Activated CD4-positive, CD25-positive, alpha-beta regulatory T cell (primary cell): ENCODE measurements at regions not wholly inside any gene's neighbourhood (a gene's known extent, or its start where the extent isn't known, plus 50 kb on each side); places are given as distances from the start of the nearest gene placed in this dataset.

ENCODE experiments used
- DNase-seq, 4 experiments: peaks; one replicate each; lab custom pipeline; 2025; lab: John Stamatoyannopoulos, UW

DNA sequence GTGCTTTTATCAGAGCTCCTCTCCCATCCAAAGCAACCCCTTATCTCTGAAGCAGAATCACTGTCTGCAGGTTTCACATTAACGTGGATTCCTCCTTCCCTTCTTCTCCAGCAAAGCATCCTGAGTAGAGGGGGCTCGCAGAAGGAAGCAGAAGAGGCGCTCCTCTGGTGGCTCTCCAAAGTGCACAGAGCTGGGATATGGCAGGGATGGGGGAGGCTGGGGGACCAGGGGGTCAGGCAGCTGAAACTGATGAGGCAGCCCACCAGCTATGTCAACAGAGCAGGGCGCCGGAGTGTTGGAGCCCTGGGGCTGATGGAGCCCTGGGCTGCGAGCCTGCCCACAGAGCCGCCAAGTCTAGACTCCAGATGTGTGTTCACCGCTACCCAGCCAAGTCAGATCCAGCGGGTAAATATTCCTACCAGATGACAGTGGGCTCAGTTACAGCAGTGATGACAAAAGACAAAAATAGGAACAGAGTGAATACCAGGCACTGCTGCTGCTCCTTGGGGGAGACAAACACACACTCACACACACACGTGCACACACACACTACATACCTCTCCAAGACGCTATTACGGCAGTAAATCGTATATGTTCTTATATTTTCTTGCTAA is 678.3 kb upstream of the ID2 start:
- no peak for DNase-seq

DNA sequence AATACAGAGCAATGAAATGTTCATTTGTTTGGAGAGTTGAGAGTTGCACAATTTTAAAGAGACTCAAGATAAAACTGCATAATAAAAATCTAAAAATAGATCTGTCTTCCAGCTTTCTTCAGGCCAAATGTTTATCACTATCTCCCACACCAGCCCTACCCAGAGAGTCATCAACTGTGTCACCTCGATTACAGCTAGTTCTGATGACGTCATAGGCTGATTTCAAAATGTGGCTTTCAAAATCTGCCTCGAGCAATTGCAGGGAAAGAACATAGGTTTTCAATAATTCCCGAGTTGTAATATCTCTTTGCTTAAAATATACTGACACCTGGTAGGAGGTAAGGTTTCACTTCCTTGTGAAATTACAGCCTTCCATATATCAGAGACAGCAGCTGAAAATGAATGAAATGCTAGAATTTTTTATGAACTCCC is 677.6 kb upstream of the ID2 start:
- DNase-seq: no peak

DNA sequence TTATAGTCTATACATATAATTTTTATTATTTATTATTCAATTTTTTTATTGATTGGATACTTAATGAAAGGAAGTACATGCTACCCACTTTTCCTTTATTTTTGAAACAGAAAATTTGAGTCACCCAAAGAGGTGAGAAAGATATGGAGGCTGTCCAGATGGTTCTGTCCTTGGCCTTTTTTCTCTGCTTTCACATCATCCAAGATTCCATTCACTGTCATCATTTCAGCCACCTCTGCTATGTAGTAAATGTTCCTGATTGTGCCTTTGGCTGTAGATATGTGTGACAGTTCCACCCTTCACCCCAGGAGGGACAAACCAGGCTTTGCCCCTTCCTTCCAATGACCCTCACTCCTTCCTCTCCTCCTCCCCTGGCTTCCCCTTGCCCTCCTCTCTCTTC is 675.7 kb upstream of the ID2 start:
- DNase-seq: no peak

DNA sequence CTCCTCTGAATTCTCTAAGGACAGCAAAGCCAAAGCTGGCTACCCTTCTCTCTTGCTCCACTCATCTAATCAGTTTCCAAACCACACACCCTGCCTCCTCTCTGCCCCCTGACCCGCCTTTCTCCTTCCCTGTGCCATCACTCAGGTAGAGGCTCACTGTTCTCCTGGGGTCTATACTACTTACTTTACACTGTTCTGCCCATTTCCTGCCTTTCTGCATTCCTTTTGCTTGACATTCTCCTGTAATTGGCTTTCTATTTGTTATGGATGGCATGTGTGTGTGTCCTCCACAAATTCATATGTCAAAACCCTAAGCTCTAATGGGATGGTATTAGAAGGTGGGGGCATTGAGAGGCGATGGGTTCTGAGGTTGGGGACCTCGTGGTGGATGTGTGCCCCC is 675.2 kb upstream of the ID2 start:
- DNase-seq: no peak

GRCh38 chr2:8009010-8009597 is 672.8 kb upstream of the ID2 start:
- DNase-seq: no peak

DNA sequence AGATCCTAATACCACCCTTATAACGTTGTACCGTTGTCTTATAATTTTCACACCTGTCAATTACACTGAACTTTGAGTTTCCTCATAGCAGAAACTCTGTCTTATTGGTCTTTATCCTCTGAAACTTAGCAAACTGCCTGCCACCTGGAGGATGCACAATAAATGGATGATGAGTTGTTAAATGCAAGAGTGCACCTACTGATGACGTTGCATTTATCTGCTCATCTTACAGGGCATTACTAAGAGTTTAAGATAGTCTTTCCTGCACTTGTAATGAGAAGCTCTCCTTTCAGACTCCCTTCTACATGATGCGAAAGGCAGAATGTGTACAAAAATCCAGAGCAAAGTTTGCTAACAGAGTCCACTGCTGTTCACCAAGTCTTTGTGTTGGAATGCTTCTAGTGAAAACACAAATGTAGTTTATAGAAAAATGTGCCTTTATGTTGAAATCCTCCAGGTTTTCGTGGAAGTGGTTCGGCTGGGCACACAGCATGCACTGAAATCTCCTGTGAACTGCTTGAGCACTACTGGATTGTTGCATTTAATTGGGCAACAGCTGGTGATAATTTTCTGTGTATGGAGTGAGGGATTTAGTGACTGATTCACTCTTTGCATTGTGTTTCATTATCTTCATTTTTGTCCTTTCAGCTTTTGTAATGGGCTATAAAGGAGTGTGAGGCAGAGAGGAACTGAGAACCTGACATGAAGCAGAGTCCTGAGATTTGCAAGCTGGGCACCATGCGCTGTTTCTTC is 665.8 kb upstream of the ID2 start:
- no peak for DNase-seq

GRCh38 chr2:8016688-8017087 is 665.2 kb upstream of the ID2 start:
- no peak for DNase-seq

GRCh38 chr2:8018956-8019355 is 662.9 kb upstream of the ID2 start:
- no peak for DNase-seq

GRCh38 chr2:8019934-8020333 is 661.9 kb upstream of the ID2 start:
- DNase-seq: no peak

GRCh38 chr2:8021921-8022320 is 659.9 kb upstream of the ID2 start:
- DNase-seq: no peak

DNA sequence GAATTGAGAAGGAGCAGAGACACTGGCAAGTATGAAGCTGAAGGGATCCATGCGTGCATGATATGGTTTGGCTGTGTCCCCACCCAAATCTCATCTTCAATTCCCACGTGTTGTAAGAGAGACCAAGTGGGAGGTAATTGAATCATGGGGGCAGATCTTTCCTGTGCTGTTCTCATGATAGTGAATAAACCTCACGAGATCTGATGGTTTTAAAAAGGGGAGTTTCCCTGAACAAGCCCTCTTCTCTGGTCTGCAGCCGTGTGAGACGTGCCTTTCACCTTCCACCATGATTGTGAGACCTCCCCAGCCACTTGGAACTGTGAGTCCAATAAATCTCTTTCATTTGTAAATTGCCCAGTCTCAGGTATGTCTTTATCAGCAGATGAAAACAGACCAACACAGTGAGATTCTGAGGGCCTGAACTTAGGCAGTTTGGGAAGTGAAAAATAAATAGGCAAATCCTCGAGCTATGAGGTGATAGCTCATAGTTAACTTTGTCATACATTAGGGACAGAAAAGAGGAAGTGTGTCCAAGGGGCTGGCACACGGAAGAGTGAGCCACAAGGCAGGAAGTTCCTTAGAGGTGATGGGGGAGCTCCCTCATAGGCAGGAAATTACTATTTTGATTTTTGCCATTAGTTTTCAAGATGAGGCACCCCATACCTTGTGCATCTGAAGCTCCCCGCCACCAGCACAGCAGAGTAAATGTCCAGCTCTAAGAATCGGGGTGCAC is 658.8 kb upstream of the ID2 start:
- no peak for DNase-seq

DNA sequence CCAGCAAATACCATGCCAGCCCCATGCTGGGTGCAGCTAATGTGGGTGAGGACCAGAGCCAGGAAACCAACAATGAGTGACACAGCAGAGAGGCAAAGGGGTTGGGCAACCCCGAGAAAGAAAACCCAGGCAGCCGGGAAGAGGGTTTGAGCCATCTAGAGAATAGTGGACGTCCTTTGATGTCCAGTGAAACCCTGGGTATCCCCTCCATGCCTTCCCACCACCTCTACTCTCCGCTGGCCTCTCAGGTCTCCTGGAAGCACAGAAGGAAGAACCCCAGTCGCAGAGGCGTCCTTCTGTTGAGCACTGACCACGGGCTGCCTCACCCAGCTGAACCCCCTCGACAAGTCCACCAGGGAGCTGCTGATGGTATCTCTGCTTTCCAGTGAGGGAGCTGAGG is 657.4 kb upstream of the ID2 start:
- no peak for DNase-seq

GRCh38 chr2:8026381-8026780 is 655.5 kb upstream of the ID2 start:
- DNase-seq: no peak

DNA sequence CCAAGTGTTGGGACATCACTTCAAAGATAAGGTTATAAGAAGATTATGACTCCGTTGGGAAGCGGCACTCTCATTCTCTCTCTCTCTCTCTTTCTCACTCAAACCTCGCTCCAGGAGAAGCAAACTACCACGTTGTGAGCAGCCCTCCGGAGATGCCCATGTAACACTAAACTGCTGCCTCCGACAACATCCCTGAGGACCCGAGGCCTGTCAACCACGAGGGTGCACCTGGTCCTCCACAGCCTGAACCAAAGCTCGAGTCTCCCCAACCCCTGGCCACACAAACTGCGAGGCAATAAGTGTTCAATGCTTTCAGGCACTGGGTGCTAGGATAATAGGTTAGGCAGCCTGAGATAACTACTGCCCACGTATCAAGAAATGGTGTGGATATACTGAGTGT is 654.5 kb upstream of the ID2 start:
- DNase-seq: no peak

DNA sequence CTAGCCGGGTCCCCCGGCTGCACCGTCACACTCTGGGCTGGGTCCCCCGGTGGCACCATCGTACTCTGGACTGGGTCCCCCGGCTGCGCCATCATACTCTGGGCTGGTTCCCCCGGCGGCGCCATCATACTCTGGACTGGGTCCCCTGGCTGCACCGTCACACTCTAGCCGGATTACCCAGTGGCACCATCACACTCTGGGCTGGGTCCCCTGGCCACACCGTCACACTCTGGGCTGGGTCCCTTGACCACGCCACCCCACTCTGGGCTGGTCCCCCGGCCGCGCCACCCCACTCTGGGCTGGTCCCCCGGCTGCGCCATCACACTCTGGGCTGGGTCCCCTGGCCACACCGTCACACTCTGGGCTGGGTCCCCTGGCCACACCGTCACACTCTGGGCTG is 653.8 kb upstream of the ID2 start:
- no peak for DNase-seq

DNA sequence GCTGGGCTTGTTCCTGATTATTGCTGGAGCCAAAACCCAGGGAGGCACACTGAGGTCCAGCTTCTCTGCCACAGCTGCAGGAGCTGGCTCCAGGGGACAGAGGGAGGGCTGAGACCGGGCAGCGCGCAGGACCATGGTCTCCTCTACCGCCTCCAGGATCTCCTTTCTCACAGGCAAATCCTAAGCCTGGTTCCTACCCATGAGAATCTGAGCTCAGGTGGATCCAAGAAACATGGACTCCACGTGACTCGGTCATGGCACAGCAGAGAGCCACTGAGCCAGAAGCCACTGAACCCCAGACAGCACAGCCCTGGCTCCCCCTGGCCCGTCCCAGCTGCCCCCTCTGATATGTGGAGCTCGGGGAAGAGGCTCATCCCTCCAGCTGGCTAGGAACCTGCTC is 653.4 kb upstream of the ID2 start:
- DNase-seq: no peak

GRCh38 chr2:8028981-8029380 is 652.9 kb upstream of the ID2 start:
- no peak for DNase-seq

- no peak for DNase-seq
Observed at GRCh38 chr2:8030573-8031303, 651.1 kb upstream of the ID2 start.

DNA sequence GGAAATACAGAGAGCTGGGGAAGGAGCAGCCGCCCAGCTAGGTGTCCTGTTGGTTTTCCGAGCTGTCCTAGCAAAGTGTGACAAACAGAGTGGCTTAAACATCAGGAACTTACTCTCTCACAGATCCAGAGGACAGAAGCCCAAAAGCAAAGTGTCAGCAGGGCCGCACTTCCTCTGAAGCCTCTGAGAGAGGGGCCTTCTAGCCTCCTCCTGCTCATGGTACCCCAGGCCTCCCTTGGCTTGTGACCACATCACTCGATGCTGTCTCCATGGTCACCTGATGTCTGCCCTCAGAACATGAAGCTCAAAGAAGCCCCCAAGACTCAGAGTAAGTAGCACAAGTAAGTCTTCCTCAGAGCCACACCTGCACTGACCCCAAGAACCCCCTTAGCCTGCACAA is 650.5 kb upstream of the ID2 start:
- DNase-seq: no peak

DNA sequence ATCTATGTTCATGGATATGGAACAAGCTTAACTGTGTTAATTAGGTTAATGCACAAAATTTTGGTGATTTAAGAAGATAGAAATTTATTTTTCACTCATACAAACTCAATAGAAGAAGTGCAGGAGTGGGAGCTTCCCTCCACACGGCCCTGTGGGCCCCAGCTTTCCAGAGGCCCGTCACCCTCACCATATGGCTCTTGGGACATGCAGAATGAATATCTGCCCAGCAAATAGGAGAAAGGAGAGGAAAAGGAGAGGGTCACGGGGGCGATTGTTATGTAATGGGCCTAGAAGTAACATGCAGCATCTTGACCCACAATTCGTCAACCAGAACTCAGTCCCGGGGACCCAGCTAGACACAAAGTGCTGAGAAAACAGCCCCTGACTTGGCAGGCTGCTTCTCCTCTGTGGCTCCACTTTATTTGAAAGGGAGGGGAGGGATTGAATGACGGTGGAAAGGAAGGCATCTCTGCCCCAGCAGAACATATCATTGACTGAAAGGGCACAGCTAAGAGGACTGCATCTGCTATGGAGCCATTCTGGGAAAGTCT is 648.2 kb upstream of the ID2 start:
- DNase-seq: no peak

DNA sequence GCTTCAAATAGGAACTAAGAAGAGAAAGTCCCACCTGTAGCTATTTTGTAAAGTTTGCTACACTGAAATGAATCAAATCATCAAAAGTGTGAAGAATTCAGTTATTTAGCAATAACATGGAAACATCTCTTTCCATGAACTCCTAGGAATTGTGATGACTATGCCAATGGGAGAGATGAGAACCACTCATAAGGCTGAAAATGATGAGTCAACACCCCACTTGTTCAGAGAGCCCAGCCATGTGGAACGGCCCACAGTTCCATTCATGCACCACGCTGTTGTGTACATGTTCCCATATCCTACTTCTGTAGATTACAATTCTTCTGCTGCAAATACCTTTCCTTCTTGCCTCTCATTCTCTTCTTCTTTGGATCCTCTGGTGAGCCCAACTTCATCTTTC is 645.5 kb upstream of the ID2 start:
- no peak for DNase-seq

DNA sequence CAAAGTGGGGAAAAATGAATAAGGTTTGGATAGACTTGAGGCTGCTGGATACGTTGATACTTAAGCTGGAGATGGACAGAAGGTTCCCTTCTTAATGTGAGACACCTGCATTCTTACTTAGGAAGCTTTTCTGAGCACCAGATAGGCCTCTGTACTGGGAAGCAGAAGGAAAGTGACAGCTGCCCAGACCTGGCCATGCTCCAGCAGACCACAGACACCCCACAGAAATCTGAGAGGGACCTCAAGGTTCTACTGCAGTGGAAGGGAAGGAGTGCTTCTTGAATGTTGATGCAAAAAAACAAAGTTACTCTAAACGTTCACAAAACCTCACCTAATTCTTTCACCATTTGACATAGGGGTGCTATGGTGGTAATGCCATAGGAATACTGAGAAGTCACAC is 642.1 kb upstream of the ID2 start:
- no peak for DNase-seq
